ENCODE measurements at regions not wholly inside any gene's neighbourhood (a gene's known extent, or its start where the extent isn't known, plus 50 kb on each side); places are given as distances from the start of the nearest gene placed in this dataset.

DNA sequence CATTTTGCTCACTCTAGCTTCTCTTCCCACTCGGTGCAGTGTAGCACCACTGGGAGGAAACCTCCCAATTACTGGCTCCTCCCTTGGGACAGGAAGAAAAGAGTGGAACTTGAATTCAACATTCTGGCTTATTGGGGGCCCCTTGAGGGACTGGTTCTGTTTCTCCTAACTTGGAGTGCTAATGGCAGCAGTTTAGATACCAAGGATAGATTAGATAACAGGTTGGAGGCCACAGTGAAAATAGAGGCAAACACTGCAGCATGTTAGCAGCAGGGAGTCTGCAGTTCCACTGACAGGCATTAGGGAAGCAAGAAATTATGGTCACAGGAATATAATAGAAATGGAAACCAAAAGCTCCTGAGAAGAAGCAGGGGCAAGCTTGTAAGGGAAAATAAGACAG is 322.0 kb downstream of the ABCC12 start:
- TF ChIP-seq ZBTB44 (CRISPR knock-in tag; IDR thresholded peaks at IDR 0.05): no peak
- TF ChIP-seq FOXO4 (CRISPR knock-in tag; conservative IDR thresholded peaks at IDR 0.05): no peak
- no peak for TF ChIP-seq TSC22D2 (CRISPR knock-in tag; IDR thresholded peaks at IDR 0.05; ENCODE audit: borderline replicate concordance)
- TF ChIP-seq POLR2G (IDR thresholded peaks at IDR 0.05; ENCODE audit: low read depth, low read length): no peak
- no peak for TF ChIP-seq RBFOX2 (IDR thresholded peaks at IDR 0.05; ENCODE audit: low read depth, low read length)
- TF ChIP-seq IKZF4 (CRISPR knock-in tag; IDR thresholded peaks at IDR 0.05; ENCODE audit: borderline replicate concordance, low read depth, not compliant biosample characterization): no peak
- no peak for TF ChIP-seq NFIC (IDR thresholded peaks at IDR 0.05; ENCODE audit: low read length)
